GM19468 (cell line): ENCODE measurements at regions not wholly inside any gene's neighbourhood (a gene's known extent, or its start where the extent isn't known, plus 50 kb on each side); places are given as distances from the start of the nearest gene placed in this dataset.

Experiments
- ATAC-seq: cut with Tn5 transposase; IDR thresholded peaks from one replicate; pipeline ENCODE4 v1.9.1; 2021; ENCODE audit warnings: mild to moderate bottlenecking, moderate library complexity, moderate number of reproducible peaks; ENCODE audit not compliant: unreplicated experiment; ENCODE audit errors: extremely low read depth

DNA sequence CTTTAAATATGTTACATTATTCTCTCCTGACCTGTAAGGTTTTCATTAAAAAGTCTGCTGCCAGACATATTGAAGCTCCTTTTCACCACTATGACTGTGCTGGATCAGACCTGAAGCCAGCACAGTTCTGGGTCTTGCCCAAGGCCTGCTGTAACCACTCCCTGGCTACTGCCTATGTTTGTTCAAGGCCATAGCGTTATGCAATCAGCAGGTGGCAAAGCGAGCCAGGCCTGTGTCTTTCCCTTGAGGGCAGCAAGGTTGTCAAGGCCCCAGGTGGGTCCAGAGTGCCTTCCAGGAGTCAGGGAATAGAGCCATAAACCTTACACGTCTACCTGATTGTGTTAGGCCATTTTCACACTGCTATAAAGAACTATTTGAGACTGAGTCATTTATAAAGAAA, 496.8 kb upstream of the PCDH9 start:
- ATAC-seq, result no peak

GRCh38 chr13:67725999-67726398, 495.9 kb upstream of the PCDH9 start:
- no peak for ATAC-seq

DNA sequence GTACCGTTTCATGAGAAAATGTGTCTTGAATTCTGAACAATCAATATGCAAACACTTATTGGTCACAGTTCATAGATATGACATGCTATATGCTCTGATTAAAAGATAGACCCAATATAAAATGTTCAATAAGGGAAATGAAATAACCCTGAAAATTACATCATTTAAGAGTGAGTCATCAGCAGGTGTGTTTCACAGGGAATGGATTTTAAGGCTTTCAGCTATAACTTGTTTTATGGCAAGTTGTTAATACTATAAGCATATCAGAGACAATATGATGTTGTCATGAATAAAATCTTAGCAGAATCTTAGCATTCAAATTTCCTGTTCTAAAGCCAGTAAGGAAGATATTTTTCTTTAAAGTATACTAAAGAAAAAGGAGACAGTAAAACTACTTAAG, 483.4 kb upstream of the PCDH9 start:
- ATAC-seq, result no peak

DNA sequence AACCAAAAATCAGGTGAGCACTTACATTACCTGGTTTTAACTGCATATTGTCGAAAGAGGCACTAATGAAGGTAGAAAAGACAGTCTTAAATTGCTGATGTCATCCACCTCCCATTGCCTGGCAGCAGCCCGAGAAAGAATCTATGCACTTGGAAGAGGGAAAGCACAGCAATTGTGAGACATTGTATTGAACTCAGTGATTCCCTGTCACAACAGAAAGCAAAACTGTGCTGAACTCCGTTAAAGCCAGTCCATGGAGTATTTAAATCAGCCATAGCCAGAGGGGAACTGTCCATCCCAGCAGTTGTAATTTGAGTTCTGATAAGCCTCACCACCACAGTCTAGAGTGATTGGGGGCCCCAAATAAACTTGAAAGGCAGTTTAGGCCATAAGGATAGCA, 466.6 kb upstream of the PCDH9 start:
- ATAC-seq, result no peak

- ATAC-seq, result no peak
Measured at GRCh38 chr13:67664502-67664901, 434.4 kb upstream of the PCDH9 start.

GRCh38 chr13:67662997-67663396, 432.9 kb upstream of the PCDH9 start:
- ATAC-seq, result no peak

- no peak for ATAC-seq
Measured at GRCh38 chr13:67652887-67653286, 422.8 kb upstream of the PCDH9 start.

GRCh38 chr13:67651908-67652465, 421.9 kb upstream of the PCDH9 start:
- no peak for ATAC-seq

GRCh38 chr13:67650471-67650870, 420.3 kb upstream of the PCDH9 start:
- ATAC-seq, result no peak

GRCh38 chr13:67645874-67646467, 415.8 kb upstream of the PCDH9 start:
- no peak for ATAC-seq

- ATAC-seq, result no peak
Measured at GRCh38 chr13:67643516-67644055, 413.4 kb upstream of the PCDH9 start.

DNA sequence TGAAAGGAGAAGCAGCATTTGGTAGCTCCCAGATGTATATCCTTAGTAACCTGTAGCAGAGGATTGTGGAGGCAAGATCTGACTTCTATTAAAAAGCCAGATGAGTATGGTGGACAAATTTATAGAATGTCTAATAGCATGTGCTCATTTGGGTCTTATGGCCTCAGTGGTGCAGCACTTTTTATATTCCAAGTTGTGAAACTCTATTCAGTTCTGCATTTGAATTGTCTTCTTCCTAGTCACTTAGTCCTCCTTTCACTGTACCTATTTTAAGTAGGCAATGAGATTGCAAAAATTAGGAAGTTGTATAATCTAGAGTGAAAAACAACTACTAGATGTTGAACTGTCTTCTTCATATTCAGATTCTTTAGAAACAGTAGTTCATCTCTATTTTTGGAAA, 412.5 kb upstream of the PCDH9 start:
- ATAC-seq, result no peak

- no peak for ATAC-seq
Measured at GRCh38 chr13:67635754-67636153, 405.6 kb upstream of the PCDH9 start.

GRCh38 chr13:67632590-67632989, 402.5 kb upstream of the PCDH9 start:
- no peak for ATAC-seq

GRCh38 chr13:67630640-67631039, 400.5 kb upstream of the PCDH9 start:
- ATAC-seq, result no peak

GRCh38 chr13:67623630-67624029, 393.5 kb upstream of the PCDH9 start:
- ATAC-seq, result no peak

DNA sequence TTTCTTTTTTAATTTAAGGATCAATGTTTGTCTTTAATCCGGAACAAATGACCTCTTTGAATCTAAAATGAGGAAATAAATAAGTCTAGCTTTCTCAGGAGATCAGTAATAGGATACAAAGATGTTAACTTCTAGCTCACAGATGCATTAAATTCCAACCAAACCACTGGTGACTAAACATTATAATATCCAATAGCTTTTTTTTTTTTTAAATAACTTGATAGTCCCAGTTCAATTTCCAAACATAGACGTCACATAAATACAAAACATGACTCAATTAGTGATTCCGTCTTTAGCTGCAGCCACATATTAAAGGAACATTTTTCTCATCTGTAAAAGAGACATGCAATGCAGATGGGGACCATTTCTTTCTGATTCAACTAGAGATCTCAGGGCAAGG, 390.5 kb upstream of the PCDH9 start:
- no peak for ATAC-seq

DNA sequence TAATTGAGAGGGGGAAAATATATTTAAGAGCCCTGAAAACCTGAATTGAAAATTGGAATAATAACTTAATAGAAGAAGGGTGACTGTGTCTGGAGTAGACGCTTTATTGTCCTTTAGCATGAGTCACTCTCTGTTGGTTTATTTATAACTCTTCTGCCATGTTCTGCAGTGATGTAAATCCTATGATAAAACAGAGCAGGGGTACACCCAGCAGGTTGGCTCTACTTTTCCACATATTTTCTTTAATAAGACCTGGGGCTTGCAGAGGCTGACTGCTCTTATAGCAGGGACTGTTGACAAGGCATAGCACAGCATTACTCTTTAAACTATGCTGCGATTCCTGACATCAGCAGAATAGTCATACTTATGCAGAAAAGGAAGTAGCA, 389.9 kb upstream of the PCDH9 start:
- no peak for ATAC-seq

DNA sequence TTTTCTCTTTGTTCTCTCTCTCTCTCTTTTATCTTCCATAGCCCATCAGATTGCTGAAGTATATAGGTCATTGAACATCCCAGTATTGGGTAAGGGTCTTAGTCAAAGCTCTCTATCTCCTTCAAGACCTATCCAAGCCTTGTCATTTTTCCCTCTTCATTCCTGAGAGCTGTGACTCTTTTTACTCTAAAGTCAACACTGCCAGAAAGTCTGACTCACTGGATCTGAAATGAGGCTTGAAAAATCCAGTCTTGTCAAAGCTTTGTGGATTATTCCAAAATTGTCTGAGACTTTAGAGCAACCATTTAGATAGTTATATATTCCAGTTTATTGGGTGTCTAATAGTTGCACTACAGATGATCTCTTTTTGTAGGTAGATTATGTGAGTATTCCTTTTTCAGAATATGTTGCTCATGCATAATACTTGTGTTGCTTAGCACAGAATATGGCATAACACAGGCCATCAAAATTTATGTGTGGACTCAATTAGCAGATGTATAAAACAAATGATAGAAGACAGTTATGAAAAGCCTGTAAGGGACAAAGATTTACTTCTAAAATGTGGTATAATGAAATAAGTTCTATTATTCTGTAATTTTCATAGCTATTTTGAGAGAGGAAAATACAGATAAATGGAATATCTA, 389.3 kb upstream of the PCDH9 start:
- no peak for ATAC-seq

DNA sequence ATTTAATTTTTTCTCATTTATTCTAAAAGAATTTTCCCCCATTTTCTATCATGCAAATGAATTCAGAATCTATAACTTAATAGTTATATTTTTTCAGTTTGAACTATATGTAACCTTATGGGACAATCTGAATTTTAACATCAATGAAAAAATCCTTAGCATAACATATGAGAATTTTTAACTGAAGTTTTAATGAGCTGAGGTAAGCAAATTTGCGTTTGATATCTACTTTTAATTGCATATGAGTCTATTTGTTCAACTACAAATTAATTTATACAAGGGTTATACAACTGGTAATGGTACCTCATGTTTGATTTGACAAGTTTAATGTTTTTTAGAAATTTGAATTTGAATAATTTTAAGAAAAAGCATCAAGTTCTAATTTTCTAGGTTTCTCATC, 384.4 kb upstream of the PCDH9 start:
- no peak for ATAC-seq

DNA sequence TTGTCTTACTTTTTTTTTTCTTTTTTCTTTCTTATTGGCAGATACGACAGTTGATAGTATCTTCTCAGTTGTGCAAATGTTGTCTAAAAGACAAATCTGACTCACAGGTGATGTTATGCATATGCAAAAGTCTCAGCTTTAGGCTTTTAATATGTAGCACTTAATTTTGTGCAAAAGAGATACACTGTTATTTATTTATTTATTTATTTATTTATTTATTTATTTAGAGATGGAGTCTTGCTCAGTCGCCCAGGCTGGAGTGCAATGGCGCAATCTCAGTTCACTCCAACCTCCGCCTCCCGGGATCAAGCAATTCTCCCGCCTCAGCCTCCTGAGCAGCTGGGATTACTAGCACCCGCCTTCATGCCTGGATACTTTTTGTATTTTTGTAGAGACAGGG, 383.9 kb upstream of the PCDH9 start:
- no peak for ATAC-seq

- ATAC-seq, result no peak
Measured at GRCh38 chr13:67588607-67589006, 358.5 kb upstream of the PCDH9 start.
